Breast epithelium (tissue), 4 donors: ENCODE measurements at regions not wholly inside any gene's neighbourhood (a gene's known extent, or its start where the extent isn't known, plus 50 kb on each side); places are given as distances from the start of the nearest gene placed in this dataset.

ENCODE experiments used
- DNase-seq, 2 donors: peaks; one replicate each; pipeline ENCODE4 v3.0.0-alpha.2; 2019; ENCODE audit warnings: low spot score in 2 of 2
- H3K27ac ChIP-seq, 2 donors: fragments of 200-600 bp; sonication (generic) in 1 of 2; one replicate each; pipeline ENCODE4 v1.5.1; 2016 to 2019; ENCODE audit warnings: mild to moderate bottlenecking in 1 of 2
- H3K27me3 ChIP-seq, 2 donors: fragments of 200-600 bp; sonication (generic) in 1 of 2; one replicate each; pipeline versions ENCODE4 v1.5.1 to v1.6.0; 2017 to 2019; ENCODE audit warnings: control low read depth in 1 of 2, mild to moderate bottlenecking in 1 of 2
- H3K36me3 ChIP-seq: fragments of 200-600 bp; one replicate; pipeline ENCODE4 v1.5.1; 2019
- H3K4me1 ChIP-seq, 2 donors: fragments of 200-600 bp; sonication (generic); one replicate each; pipeline ENCODE4 v1.5.1; 2016 to 2019; ENCODE audit warnings: control low read depth in 1 of 2
- H3K4me3 ChIP-seq, 3 donors: fragments of 200-600 bp; sonication (generic); 1 replicate in 2 of 3; 2 replicates in 1 of 3; pipeline ENCODE4 v1.5.1; 2016 to 2019; ENCODE audit warnings: mild to moderate bottlenecking in 3 of 3, moderate library complexity in 2 of 3
- H3K9me3 ChIP-seq, 2 donors: fragments of 200-600 bp; sonication (generic) in 1 of 2; one replicate each; pipeline ENCODE4 v1.5.1; 2016 to 2019; ENCODE audit warnings: control low read depth in 1 of 2
- POLR2A ChIP-seq: fragments of 450-650 bp; IDR thresholded peaks from one replicate; pipeline ENCODE4 v1.6.1; 2016; ENCODE audit warnings: antibody characterized with exemption, mild to moderate bottlenecking, moderate library complexity
- POLR2AphosphoS5 ChIP-seq, 3 donors: sonication (generic); formaldehyde crosslinking; IDR thresholded peaks; one replicate each; pipeline ENCODE4 v1.6.1; 2017; ENCODE audit warnings: antibody characterized with exemption in 3 of 3
- intact Hi-C: fragments of 100-400 bp; cut with DNase I; formaldehyde crosslinking; loops from one replicate; pipeline ENCODE4 v1.15.1; 2023; ENCODE audit warnings: low total_unique reads
- TF ChIP-seq, protein P1 (sequence below), 3 donors: fragments of 450-650 bp; IDR thresholded peaks; one replicate each; pipeline ENCODE4 v1.5.1; 2016 to 2017; ENCODE audit warnings: antibody characterized with exemption in 3 of 3, mild to moderate bottlenecking in 3 of 3, moderate library complexity in 3 of 3

DNA sequence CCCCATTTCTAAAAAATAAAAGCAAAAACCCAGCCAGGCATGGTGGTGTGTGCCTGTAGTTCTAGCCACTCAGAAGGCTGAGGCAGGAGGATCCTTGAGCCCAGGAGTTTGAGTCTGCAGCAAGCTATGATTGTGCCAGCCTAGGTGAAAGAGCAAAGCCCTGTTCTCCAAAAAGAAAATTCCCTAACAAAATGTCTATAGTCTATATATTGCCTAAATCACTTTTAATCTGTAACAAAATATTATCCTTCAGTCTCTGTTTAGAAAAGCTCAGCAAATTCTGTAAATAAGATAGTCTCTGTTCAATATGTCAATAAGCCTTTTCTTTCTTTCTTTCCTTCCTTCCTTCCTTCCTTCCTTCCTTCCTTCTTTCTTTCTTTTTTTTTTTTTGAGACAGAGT, 75.8 kb upstream of the ZFP64 start:
- intact Hi-C loops = no loop called here
- H3K27ac ChIP-seq = no peak overlapping the region
- no peaks in the 10 kb centered on the region for H3K27me3 ChIP-seq
- no peaks in the 10 kb centered on the region for H3K36me3 ChIP-seq
- TF ChIP-seq POLR2A = no peak
- TF ChIP-seq POLR2AphosphoS5 (IDR thresholded peaks at IDR 0.05) = no peak
- TF ChIP-seq, protein P1, sequence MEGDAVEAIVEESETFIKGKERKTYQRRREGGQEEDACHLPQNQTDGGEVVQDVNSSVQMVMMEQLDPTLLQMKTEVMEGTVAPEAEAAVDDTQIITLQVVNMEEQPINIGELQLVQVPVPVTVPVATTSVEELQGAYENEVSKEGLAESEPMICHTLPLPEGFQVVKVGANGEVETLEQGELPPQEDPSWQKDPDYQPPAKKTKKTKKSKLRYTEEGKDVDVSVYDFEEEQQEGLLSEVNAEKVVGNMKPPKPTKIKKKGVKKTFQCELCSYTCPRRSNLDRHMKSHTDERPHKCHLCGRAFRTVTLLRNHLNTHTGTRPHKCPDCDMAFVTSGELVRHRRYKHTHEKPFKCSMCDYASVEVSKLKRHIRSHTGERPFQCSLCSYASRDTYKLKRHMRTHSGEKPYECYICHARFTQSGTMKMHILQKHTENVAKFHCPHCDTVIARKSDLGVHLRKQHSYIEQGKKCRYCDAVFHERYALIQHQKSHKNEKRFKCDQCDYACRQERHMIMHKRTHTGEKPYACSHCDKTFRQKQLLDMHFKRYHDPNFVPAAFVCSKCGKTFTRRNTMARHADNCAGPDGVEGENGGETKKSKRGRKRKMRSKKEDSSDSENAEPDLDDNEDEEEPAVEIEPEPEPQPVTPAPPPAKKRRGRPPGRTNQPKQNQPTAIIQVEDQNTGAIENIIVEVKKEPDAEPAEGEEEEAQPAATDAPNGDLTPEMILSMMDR (IDR thresholded peaks at IDR 0.05) = no peak
- no peaks in the 10 kb centered on the region for H3K4me1 ChIP-seq
- H3K9me3 ChIP-seq = no peaks in the 10 kb centered on the region
- no peak for DNase-seq
- no peak overlapping the region for H3K4me3 ChIP-seq

DNA sequence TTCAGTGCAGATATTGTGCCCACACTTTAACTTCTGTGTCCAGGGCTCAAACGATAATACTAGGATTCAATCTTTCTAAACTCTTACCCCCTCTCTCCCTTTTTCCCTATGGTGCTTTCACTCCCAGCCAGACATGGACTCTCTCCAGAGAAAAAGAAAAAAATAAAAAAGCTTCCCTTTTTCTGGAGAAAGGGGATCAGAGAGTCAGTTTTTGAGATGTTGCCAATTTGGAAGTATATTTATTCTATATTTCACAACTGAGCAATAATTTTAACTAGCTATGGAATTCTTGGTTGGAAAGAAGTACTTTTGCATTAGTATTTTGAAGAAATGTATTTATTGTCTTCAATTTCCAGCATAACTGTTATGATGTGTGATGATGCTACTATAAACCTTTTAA, 72.2 kb upstream of the ZFP64 start:
- no peak overlapping the region for H3K4me3 ChIP-seq
- H3K27me3 ChIP-seq = no peaks in the 10 kb centered on the region
- no peaks in the 10 kb centered on the region for H3K4me1 ChIP-seq
- no peaks in the 10 kb centered on the region for H3K9me3 ChIP-seq
- H3K27ac ChIP-seq = no peak overlapping the region
- TF ChIP-seq POLR2AphosphoS5 (IDR thresholded peaks at IDR 0.05) = no peak
- TF ChIP-seq, protein P1 (IDR thresholded peaks at IDR 0.05) = no peak
- no peak for TF ChIP-seq POLR2A
- no peak for DNase-seq
- intact Hi-C loops = no loop called here
- no peaks in the 10 kb centered on the region for H3K36me3 ChIP-seq

DNA sequence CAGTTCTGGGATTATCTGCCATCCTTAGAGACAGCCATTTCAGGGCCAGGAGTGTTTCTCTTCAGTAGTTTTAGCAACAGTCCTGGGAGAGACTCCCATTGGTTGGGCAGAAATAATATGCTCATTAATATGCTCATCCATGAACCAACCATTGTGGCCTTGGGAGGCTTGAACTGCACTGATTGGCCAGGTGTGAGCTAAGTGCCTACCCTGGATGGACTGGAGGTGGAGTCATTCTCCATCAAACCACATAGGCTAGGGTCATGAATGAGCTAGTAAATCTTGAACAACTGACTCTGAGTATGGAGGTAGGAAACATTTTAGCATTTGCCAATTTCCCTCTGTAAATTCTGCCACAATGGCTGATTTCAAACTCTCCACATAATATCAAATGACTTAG, 70.2 kb upstream of the ZFP64 start:
- no peaks in the 10 kb centered on the region for H3K4me1 ChIP-seq
- intact Hi-C loops = no loop called here
- TF ChIP-seq, protein P1 (IDR thresholded peaks at IDR 0.05) = no peak
- TF ChIP-seq POLR2A = no peak
- no peak for TF ChIP-seq POLR2AphosphoS5 (IDR thresholded peaks at IDR 0.05)
- H3K9me3 ChIP-seq = no peaks in the 10 kb centered on the region
- no peaks in the 10 kb centered on the region for H3K36me3 ChIP-seq
- no peak for DNase-seq
- H3K27me3 ChIP-seq = no peaks in the 10 kb centered on the region
- no peak overlapping the region for H3K27ac ChIP-seq
- H3K4me3 ChIP-seq = no peak overlapping the region

DNA sequence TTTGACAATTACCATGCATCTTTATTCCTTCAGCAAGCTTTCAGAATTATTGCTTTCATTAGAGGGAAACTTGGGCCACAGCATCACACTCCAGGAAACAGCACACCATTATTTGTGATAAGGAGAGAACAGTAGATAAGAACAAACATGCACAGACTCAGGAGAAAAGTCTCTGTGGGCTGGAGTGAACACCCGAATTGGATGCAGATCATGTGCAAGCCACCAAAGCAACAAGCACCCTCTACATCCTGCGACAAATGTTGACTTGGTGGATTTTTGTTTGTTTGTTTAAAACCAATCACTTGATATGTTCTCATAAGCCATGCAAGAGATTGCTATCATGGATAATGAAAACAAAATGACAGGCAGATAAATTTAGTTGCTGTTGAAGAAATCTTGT, 67.7 kb upstream of the ZFP64 start:
- no peak overlapping the region for H3K4me3 ChIP-seq
- no peaks in the 10 kb centered on the region for H3K36me3 ChIP-seq
- no peaks in the 10 kb centered on the region for H3K27me3 ChIP-seq
- TF ChIP-seq POLR2AphosphoS5 (IDR thresholded peaks at IDR 0.05) = no peak
- no peak for TF ChIP-seq POLR2A
- TF ChIP-seq, protein P1 (IDR thresholded peaks at IDR 0.05) = no peak
- H3K4me1 ChIP-seq = no peaks in the 10 kb centered on the region
- no peaks in the 10 kb centered on the region for H3K9me3 ChIP-seq
- no peak for DNase-seq
- H3K27ac ChIP-seq = no peak overlapping the region
- intact Hi-C loops = no loop called here

DNA sequence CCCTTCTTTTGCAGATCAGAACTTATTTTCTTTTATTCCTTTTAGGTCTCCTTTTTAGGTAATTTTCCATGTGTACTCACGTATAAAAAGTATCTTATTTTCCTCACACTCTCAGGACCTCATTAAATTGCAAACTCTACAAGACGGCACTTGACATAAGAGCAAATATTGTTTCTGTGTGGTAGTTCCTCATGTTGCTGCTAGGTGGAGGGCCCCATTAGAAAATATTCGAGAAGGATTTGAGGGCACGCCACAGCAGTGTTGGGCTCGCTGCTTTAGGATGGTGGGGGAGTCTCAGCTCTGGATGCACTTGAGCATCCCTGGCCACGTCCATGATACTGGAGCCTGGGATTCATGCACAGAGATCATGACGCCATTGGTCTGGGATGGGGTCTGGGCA, 64.9 kb upstream of the ZFP64 start:
- H3K9me3 ChIP-seq = peaks cover 0 to 3% of the 10 kb centered on the region in 2 donors
- no peaks in the 10 kb centered on the region for H3K4me1 ChIP-seq
- no peaks in the 10 kb centered on the region for H3K36me3 ChIP-seq
- no peaks in the 10 kb centered on the region for H3K27me3 ChIP-seq
- intact Hi-C loops = no loop called here
- H3K4me3 ChIP-seq = no peak overlapping the region
- H3K27ac ChIP-seq = no peak overlapping the region
- no peak for TF ChIP-seq POLR2A
- TF ChIP-seq, protein P1 (IDR thresholded peaks at IDR 0.05) = no peak
- TF ChIP-seq POLR2AphosphoS5 (IDR thresholded peaks at IDR 0.05) = no peak
- no peak for DNase-seq
